Ascending aorta (tissue), 2 donors: ENCODE measurements at regions not wholly inside any gene's neighbourhood (a gene's known extent, or its start where the extent isn't known, plus 50 kb on each side); places are given as distances from the start of the nearest gene placed in this dataset.

Experiments
- DNase-seq, 2 donors: peaks; one replicate each; pipeline ENCODE4 v3.0.0-alpha.2; 2019; ENCODE audit warnings: low spot score in 2 of 2
- H3K27ac ChIP-seq, 2 donors: fragments of 200-600 bp; sonication (generic); one replicate each; pipeline ENCODE4 v1.5.1; 2016 to 2017; ENCODE audit warnings: mild to moderate bottlenecking in 1 of 2
- H3K27me3 ChIP-seq: fragments of 200-600 bp; sonication (generic); one replicate; pipeline ENCODE4 v1.5.1; 2017
- H3K36me3 ChIP-seq, 2 donors: fragments of 200-600 bp; sonication (generic); one replicate each; pipeline ENCODE4 v1.5.1; 2016
- H3K4me1 ChIP-seq, 2 donors: fragments of 200-600 bp; sonication (generic); one replicate each; pipeline ENCODE4 v1.5.1; 2016 to 2017; ENCODE audit warnings: mild to moderate bottlenecking in 1 of 2
- H3K4me3 ChIP-seq, 2 donors: fragments of 200-600 bp; sonication (generic); one replicate each; pipeline ENCODE4 v1.5.1; 2016 to 2017; ENCODE audit warnings: mild to moderate bottlenecking in 1 of 2
- H3K9me3 ChIP-seq, 2 donors: fragments of 200-600 bp; sonication (generic); one replicate each; pipeline ENCODE4 v1.5.1; 2016
- CTCF ChIP-seq, 3 experiments: fragments of 200-600 bp in 2 of 3; fragments of 450-650 bp in 1 of 3; sonication (generic) in 2 of 3; IDR thresholded peaks; one replicate each; pipeline ENCODE4 v1.5.1; 2016 to 2019; ENCODE audit warnings: antibody characterized with exemption in 3 of 3, mild to moderate bottlenecking in 1 of 3, moderate library complexity in 1 of 3
- intact Hi-C: fragments of 100-400 bp; cut with DNase I; formaldehyde crosslinking; loops from one replicate; pipeline ENCODE4 v1.15.1; 2023

DNA sequence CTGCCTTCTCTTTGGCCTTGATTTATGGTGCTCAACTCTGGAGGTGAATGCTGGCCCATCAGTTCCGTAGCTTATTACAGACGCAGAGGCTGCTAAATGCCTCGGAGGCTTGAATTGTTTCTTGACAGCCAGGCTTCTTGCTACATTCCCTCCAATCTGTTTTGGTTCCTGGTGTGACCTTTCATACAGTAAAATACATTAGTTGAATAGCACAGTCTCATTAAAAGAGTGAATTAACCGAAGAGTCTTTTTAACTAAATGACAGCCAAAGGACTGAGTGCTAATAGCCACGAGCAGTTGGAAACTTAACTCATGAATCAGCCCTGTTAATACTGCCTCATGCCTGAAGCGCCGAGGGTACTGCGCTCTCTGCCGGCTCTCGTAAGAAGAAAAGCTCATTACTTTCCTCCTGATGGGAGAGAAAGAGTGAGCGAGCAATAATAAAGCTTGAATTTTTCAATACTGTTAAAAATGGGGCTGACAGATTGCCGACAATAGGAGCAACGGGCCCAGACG lies 236.4 kb upstream of the GPR26 start:
- Histone ChIP-seq H3K27me3 (no peaks in the 10 kb centered on the region), H3K4me1 (no peaks in the 10 kb centered on the region), H3K27ac (no peak overlapping the region), H3K4me3 (no peak overlapping the region), H3K36me3 (no peaks in the 10 kb centered on the region), H3K9me3 (no peaks in the 10 kb centered on the region)
- TF ChIP-seq CTCF (IDR thresholded peaks at IDR 0.05): no peak
- no peak for DNase-seq
- intact Hi-C loops: no loop called here

DNA sequence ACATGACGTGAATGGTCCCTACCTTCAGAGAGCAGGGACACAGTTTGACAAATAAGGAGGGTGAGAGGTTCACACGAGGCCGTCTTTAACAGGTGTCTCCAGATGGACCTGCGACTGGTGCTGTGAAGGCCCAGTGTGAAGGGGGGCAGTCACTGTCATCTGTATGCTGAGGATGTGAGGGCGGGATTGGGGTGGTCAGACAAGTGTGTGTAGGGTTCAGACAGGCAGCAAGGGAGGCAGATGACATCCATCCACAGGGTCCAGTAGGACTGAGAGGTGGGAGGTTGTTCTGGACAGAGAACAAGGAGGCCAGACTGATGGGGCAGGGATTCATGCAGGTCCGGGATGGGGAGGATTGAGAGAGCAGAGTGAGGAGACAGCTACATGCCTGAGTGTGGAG lies 232.6 kb upstream of the GPR26 start:
- DNase-seq: no peak
- Histone ChIP-seq H3K4me3 (no peak overlapping the region), H3K4me1 (no peaks in the 10 kb centered on the region), H3K27ac (no peak overlapping the region), H3K36me3 (no peaks in the 10 kb centered on the region), H3K9me3 (no peaks in the 10 kb centered on the region), H3K27me3 (no peaks in the 10 kb centered on the region)
- intact Hi-C loops: no loop called here
- TF ChIP-seq CTCF (IDR thresholded peaks at IDR 0.05): no peak

DNA sequence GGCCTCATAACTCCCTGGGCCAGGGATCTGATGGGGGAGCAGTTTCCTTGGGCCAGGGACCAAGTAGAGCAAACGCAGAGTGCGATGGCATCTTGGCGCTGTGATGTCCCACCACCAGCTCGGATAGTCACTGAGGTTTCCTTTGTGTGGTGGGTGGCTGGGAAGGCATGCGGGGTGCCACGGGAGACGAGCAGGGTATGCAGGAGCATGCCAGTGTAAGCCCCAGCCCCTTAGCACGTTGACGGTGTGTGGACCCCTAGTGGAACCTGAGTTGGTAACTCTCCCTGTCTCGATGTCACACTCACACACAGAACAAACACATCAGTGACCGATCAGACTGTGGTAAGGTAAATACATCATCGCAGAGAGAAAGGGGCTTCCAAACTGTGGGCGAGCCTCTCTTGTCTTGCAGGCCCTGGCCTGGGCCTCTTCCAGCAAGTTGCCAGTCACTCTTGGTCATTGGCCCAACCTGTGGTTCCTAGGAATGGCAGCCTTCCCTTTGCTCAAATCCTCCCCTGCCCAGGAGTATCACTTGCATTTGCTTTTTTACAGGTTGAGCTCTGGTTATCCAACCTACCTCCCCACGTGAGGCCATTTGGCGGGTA lies 231.6 kb upstream of the GPR26 start:
- Histone ChIP-seq H3K27me3 (no peaks in the 10 kb centered on the region), H3K27ac (no peak overlapping the region), H3K9me3 (no peaks in the 10 kb centered on the region), H3K36me3 (no peaks in the 10 kb centered on the region), H3K4me3 (no peak overlapping the region), H3K4me1 (no peaks in the 10 kb centered on the region)
- TF ChIP-seq CTCF (IDR thresholded peaks at IDR 0.05): no peak
- no peak for DNase-seq
- intact Hi-C loops: no loop called here

GRCh38 chr10:123442901-123443300 lies 223.3 kb upstream of the GPR26 start:
- H3K4me3 ChIP-seq: no peak overlapping the region
- DNase-seq: no peak

GRCh38 chr10:123443924-123444323 lies 222.2 kb upstream of the GPR26 start:
- H3K36me3 ChIP-seq: no peaks in the 10 kb centered on the region
- DNase-seq: no peak
- no peak overlapping the region for H3K27ac ChIP-seq
- no peaks in the 10 kb centered on the region for H3K9me3 ChIP-seq
- TF ChIP-seq CTCF (IDR thresholded peaks at IDR 0.05): no peak
- no peaks in the 10 kb centered on the region for H3K27me3 ChIP-seq
- no peak overlapping the region for H3K4me3 ChIP-seq
- H3K4me1 ChIP-seq: no peaks in the 10 kb centered on the region
- intact Hi-C loops: no loop called here

More at GRCh38 chr10:123442901-123443300, 223.3 kb upstream of the GPR26 start:
- no peaks in the 10 kb centered on the region for H3K36me3 ChIP-seq
- H3K4me1 ChIP-seq: no peaks in the 10 kb centered on the region
- no peaks in the 10 kb centered on the region for H3K9me3 ChIP-seq
- no peak overlapping the region for H3K27ac ChIP-seq
- TF ChIP-seq CTCF (IDR thresholded peaks at IDR 0.05): no peak
- intact Hi-C loops: no loop called here
- no peaks in the 10 kb centered on the region for H3K27me3 ChIP-seq
